Left cardiac atrium (tissue), 4 donors: ENCODE measurements at regions not wholly inside any gene's neighbourhood (a gene's known extent, or its start where the extent isn't known, plus 50 kb on each side); places are given as distances from the start of the nearest gene placed in this dataset.
A peak's percentile ranks its signal among the peaks of the same experiment; 100 is the strongest.
"Not testable (repeated sequence)": the region's sequence is repeated elsewhere in the genome, so short reads cannot be mapped to it uniquely, and the experiment has no call there.

Experiments used
- ATAC-seq, 2 donors: fragments of 200-7000 bp; cut with Tn5 transposase; one replicate each; pipeline ENCODE4 v1.9.1; 2020; ENCODE audit warnings: mild to moderate bottlenecking in 2 of 2, moderate library complexity in 2 of 2
- DNase-seq: peaks from one replicate; pipeline ENCODE4 v3.0.0-alpha.2; 2020
- intact Hi-C, 2 donors: fragments of 100-400 bp; cut with DNase I; formaldehyde crosslinking; loops; one replicate each; pipeline versions ENCODE4 v1.14.1 to v1.15.1; 2022 to 2023
- donor health status: DM: no; HTN: yes; CAD: no.
- donor health status: DM: no; HTN: yes; CAD: no; lungs with severe emphysema.
- donor health status: DM: yes; HTN: yes; CAD: no.
- donor health status: Dilated cardiomyopathy.

GRCh38 chr18:7178568-7178967 lies 52.3 kb upstream of the LRRC30 start:
- not testable (repeated sequence) for DNase-seq, ATAC-seq
- intact Hi-C loops, result loop anchor here (5.0 to 10.0 kb wide), 2 partner anchors 261 to 264 kb away; no protein-coding TSS in a partner anchor

GRCh38 chr18:7177116-7177744 lies 53.7 kb upstream of the LRRC30 start:
- peak; percentile 95 to 99 for ATAC-seq
- peak; percentile 44 for DNase-seq
- intact Hi-C loops, result loop anchor here (5.0 to 10.0 kb wide), 2 partner anchors 260 to 262 kb away; no protein-coding TSS in a partner anchor

- DNase-seq (no peak), ATAC-seq (no peak)
- intact Hi-C loops, result loop anchor here (5.0 to 10.0 kb wide), 2 partner anchors 257 to 260 kb away; no protein-coding TSS in a partner anchor
Measured at GRCh38 chr18:7174344-7175095, 56.4 kb upstream of the LRRC30 start.

- ATAC-seq (no peak), DNase-seq (no peak)
- intact Hi-C loops, result loop anchor here in 1 of 2 donors (10.0 kb wide), 1 partner anchor 258 kb away; no protein-coding TSS in a partner anchor
Measured at GRCh38 chr18:7173216-7173615, 55.6 kb upstream of the LAMA1 start.

GRCh38 chr18:7172611-7173010 lies 55.0 kb upstream of the LAMA1 start:
- no peak for ATAC-seq
- intact Hi-C loops, result loop anchor here in 1 of 2 donors (10.0 kb wide), 1 partner anchor 258 kb away; no protein-coding TSS in a partner anchor
- no peak for DNase-seq

GRCh38 chr18:7170292-7170691 lies 52.7 kb upstream of the LAMA1 start:
- ATAC-seq (no peak), DNase-seq (no peak)
- intact Hi-C loops, result loop anchor here in 1 of 2 donors (10.0 kb wide), 1 partner anchor 255 kb away; no protein-coding TSS in a partner anchor

- no peak for DNase-seq
- intact Hi-C loops, result loop anchor here in 1 of 2 donors (10.0 kb wide), 1 partner anchor 135 kb away; no protein-coding TSS in a partner anchor
- ATAC-seq, result no peak
Measured at GRCh38 chr18:7169601-7170000, 52.0 kb upstream of the LAMA1 start.

- ATAC-seq (no peak), DNase-seq (no peak)
- intact Hi-C loops, result loop anchor here in 1 of 2 donors (10.0 kb wide), 1 partner anchor 134 kb away; no protein-coding TSS in a partner anchor
Measured at GRCh38 chr18:7168408-7168807, 50.8 kb upstream of the LAMA1 start.
